GM12878 (cell line): ENCODE measurements at regions not wholly inside any gene's neighbourhood (a gene's known extent, or its start where the extent isn't known, plus 50 kb on each side); places are given as distances from the start of the nearest gene placed in this dataset.

ENCODE experiments used
- ATAC-seq: fragments of 200-7000 bp; cut with Tn5 transposase; 3 replicates; pipeline ENCODE4 v1.9.1; 2020; ENCODE audit warnings: mild to moderate bottlenecking, moderate library complexity
- BruUV-seq: library from RNA; stranded (reverse); fragments of 400-500 nt; replicated peaks from 2 replicates; lab custom pipeline; 2021; lab: Mats Ljungman, UMichigan
- CTCF ChIA-PET: fragments of 300-600 bp; sonication (Branson Sonifier 250); formaldehyde crosslinking; extraction: SDS; loops from one replicate; lab custom pipeline; 2021; ENCODE audit warnings: inconsistent platforms; lab: Yijun Ruan, JAX
- POLR2A ChIA-PET: fragments of 350-600 bp; formaldehyde crosslinking; extraction: SDS; loops from one replicate; lab custom pipeline; 2021; ENCODE audit warnings: inconsistent platforms; lab: Charles Lee
- RAD21 ChIA-PET: fragments of 300-600 bp; sonication (Branson Sonifier 250); formaldehyde crosslinking; loops from one replicate; lab custom pipeline; 2023; ENCODE audit warnings: antibody characterized with exemption; ENCODE audit not compliant: unreplicated experiment; lab: Charles Lee
- SMC1A ChIA-PET: fragments of 300-600 bp; sonication (Branson Sonifier 250); formaldehyde crosslinking; loops from one replicate; lab custom pipeline; 2023; ENCODE audit not compliant: unreplicated experiment, uncharacterized antibody; lab: Charles Lee
- DNase-seq: peaks from one replicate; pipeline ENCODE4 v3.0.0-alpha.2; 2011; ENCODE audit warnings: low read depth, low spot score
- FAIRE-seq: peaks from 3 replicates; lab custom pipeline; 2011; peaks lifted over from hg19 to GRCh38; lab: Jason Lieb, UNC
- H2AFZ ChIP-seq: 2 replicates; pipeline ENCODE4 v1.6.0; 2011; ENCODE audit warnings: low read depth, low read length, control low read depth; ENCODE audit not compliant: control insufficient read depth
- H3K27ac ChIP-seq: 2 replicates; pipeline ENCODE4 v1.5.1; 2011; ENCODE audit warnings: control low read depth; ENCODE audit not compliant: control insufficient read depth, insufficient read depth
- H3K27me3 ChIP-seq, 2 experiments: replicated peaks in 1 of 2; 2 replicates each; pipeline versions ENCODE4 v1.6.0 to v1.6.1; 2011; ENCODE audit warnings: low read length in 1 of 2; ENCODE audit not compliant: control insufficient read depth in 2 of 2, insufficient read depth in 2 of 2
- H3K36me3 ChIP-seq, 2 experiments: 2 replicates each; pipeline ENCODE4 v1.5.1; 2011; ENCODE audit warnings: low read length in 1 of 2; ENCODE audit not compliant: control insufficient read depth in 2 of 2, insufficient read depth in 2 of 2
- H3K4me1 ChIP-seq: 2 replicates; pipeline ENCODE4 v1.6.1; 2011; ENCODE audit warnings: mild to moderate bottlenecking, low read length, moderate library complexity, mixed read lengths; ENCODE audit not compliant: control insufficient read depth, insufficient read depth
- H3K4me2 ChIP-seq: 2 replicates; pipeline ENCODE4 v1.6.0; 2011; ENCODE audit warnings: control low read depth; ENCODE audit not compliant: control insufficient read depth, insufficient read depth
- H3K4me3 ChIP-seq: fragments of 200-600 bp; sonication (generic); 2 replicates; pipeline ENCODE4 v1.5.1; 2016
- H3K79me2 ChIP-seq: 2 replicates; pipeline ENCODE4 v1.6.0; 2011; ENCODE audit warnings: low read length; ENCODE audit not compliant: control insufficient read depth, insufficient read depth
- H3K9ac ChIP-seq: 2 replicates; pipeline ENCODE4 v1.8.0; 2011; ENCODE audit warnings: low read length, control low read depth, mixed read lengths; ENCODE audit not compliant: control insufficient read depth, insufficient read depth
- H3K9me3 ChIP-seq: replicated peaks from 3 replicates; pipeline ENCODE4 v1.5.1; 2011; ENCODE audit warnings: mild to moderate bottlenecking, low read length; ENCODE audit not compliant: control insufficient read depth, insufficient read depth
- H4K20me1 ChIP-seq: 2 replicates; pipeline ENCODE4 v1.6.0; 2011; ENCODE audit not compliant: control insufficient read depth, insufficient read depth
- BHLHE40 ChIP-seq, 2 experiments: fragments of 450-650 bp in 1 of 2; IDR thresholded peaks; 2 replicates each; pipeline ENCODE4 v1.6.1; 2011 to 2017; ENCODE audit warnings: low read depth in 2 of 2, borderline replicate concordance in 1 of 2, improper control_type of control experiment in 1 of 2, low read length in 1 of 2, mild to moderate bottlenecking in 1 of 2
- CEBPB ChIP-seq, 2 experiments: fragments of 150-350 bp in 1 of 2; IDR thresholded peaks; 2 replicates each; pipeline ENCODE4 v1.6.1; 2012 to 2014; ENCODE audit warnings: low read depth in 2 of 2, low read length in 2 of 2, borderline replicate concordance in 1 of 2, inconsistent platforms in 1 of 2
- CREM ChIP-seq: IDR thresholded peaks from 2 replicates; pipeline ENCODE4 v1.6.1; 2014; ENCODE audit warnings: antibody characterized with exemption, low read depth
- EGR1 ChIP-seq, 2 experiments: IDR thresholded peaks; 1 replicate in 1 of 2; 2 replicates in 1 of 2; pipeline ENCODE4 v1.6.1; 2011 to 2012; ENCODE audit warnings: low read depth in 2 of 2, low read length in 2 of 2, borderline replicate concordance in 1 of 2, mild to moderate bottlenecking in 1 of 2, moderate library complexity in 1 of 2
- MTA3 ChIP-seq: IDR thresholded peaks from 2 replicates; pipeline ENCODE4 v1.6.1; 2012; ENCODE audit warnings: low read length, inconsistent platforms, borderline replicate concordance
- NFIC ChIP-seq: IDR thresholded peaks from 2 replicates; pipeline ENCODE4 v1.6.1; 2012; ENCODE audit warnings: low read depth, mild to moderate bottlenecking, inconsistent platforms, low read length, moderate library complexity
- POLR2A ChIP-seq: IDR thresholded peaks from 2 replicates; pipeline ENCODE4 v1.6.1; 2011; ENCODE audit warnings: low read depth, mild to moderate bottlenecking, low read length
- RBBP5 ChIP-seq: fragments of 200-600 bp; sonication (generic); conservative IDR thresholded peaks from 2 replicates; pipeline ENCODE4 v1.6.1; 2016
- SMARCA5 ChIP-seq: fragments of 450-650 bp; IDR thresholded peaks from 2 replicates; pipeline ENCODE4 v1.6.1; 2017; ENCODE audit warnings: mild to moderate bottlenecking
- SP1 ChIP-seq: IDR thresholded peaks from one replicate; pipeline ENCODE4 v1.6.1; 2011; ENCODE audit warnings: low read depth, low read length
- SREBF1 ChIP-seq: IDR thresholded peaks from 2 replicates; pipeline ENCODE4 v1.6.1; 2012; ENCODE audit warnings: mild to moderate bottlenecking, low read length
- TCF7 ChIP-seq: IDR thresholded peaks from 2 replicates; pipeline ENCODE4 v1.6.1; 2014; ENCODE audit warnings: antibody characterized with exemption, borderline replicate concordance
- ZBTB33 ChIP-seq: fragments of 450-650 bp; IDR thresholded peaks from 2 replicates; pipeline ENCODE4 v1.6.1; 2017; ENCODE audit warnings: mild to moderate bottlenecking
- ZNF274 ChIP-seq: IDR thresholded peaks from one replicate; pipeline ENCODE4 v1.8.0; 2011; ENCODE audit not compliant: insufficient read length, insufficient read depth
- ZZZ3 ChIP-seq: IDR thresholded peaks from 2 replicates; pipeline ENCODE4 v1.6.1; 2011; ENCODE audit warnings: low read depth; ENCODE audit not compliant: control insufficient read depth, insufficient read length
- WGBS: methylation state at CpG from one replicate; pipeline ENCODE4 v1.1.6; 2016; ENCODE audit warnings: low lambda C conversion rate; ENCODE audit not compliant: insufficient replicate concordance, insufficient coverage; ENCODE audit errors: missing lambda C conversion rate; 5-methylcytosine and 5-hydroxymethylcytosine counted together
- in situ Hi-C: fragments of 300-500 bp; cut with MboI; formaldehyde crosslinking; loops from 9 replicates; pipeline ENCODE4 v1.14.3; 2018; ENCODE audit warnings: mixed read lengths
- intact Hi-C: fragments of 100-400 bp; cut with micrococcal nuclease; formaldehyde crosslinking; loops from one replicate; pipeline ENCODE4 v1.14.2; 2022; ENCODE audit not compliant: unreplicated experiment
- TF ChIP-seq, protein P1 (sequence below): fragments of 450-650 bp; IDR thresholded peaks from 2 replicates; pipeline ENCODE4 v1.6.1; 2017; ENCODE audit warnings: antibody characterized with exemption, mild to moderate bottlenecking, moderate library complexity

DNA sequence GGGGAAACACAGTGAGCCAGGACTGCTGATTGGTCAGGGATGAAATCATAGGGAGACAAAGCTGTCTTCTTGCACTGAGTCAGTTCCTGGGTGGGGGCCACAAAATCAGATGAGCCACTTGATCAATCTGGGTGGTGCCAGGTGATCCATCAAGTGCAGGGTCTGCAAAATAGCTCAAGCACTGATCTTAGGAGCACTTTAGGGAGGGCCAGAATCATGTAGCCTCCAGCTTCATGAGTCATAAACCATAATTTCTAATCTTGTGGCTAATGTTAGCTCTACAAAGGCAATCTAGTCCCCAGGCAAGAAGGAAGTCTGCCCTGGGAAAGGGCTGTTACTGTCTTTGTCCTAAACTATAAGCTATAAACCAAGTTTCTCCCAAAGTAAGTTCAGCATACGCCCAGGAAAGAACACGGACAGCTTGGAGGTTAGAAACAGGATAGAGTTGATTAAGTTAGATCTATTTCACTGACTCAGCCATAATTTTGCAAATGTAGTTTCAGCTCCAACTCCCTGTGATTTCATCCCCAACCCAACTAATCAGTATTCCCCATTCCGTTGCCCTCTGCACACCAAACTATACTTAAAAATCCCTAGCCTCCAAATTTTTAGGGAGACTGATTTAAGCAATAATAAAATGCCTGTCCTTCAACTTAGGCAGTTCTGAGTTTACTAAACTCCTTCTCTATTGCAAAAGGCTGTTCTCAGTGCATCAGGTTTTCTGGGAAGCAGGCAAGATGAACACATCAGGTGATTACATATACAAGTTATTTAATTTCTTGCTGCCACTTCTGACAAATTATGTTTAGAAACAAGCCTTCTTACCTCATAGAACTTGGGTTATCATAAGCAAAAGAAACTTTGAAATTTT lies 226.9 kb upstream of the SPOPL start:
- no peaks in the 10 kb centered on the region for H4K20me1 ChIP-seq
- H3K79me2 ChIP-seq, result no peaks in the 10 kb centered on the region
- no peak overlapping the region for H3K9ac ChIP-seq
- ChIA-PET CTCF (interaction anchor here (0.7 to 1.0 kb wide), 3 partner anchors 8 to 17 kb away, joined by 3 read pairs; no protein-coding TSS in a partner anchor), POLR2A (no interaction called here), RAD21 (interaction anchor here (0.9 kb wide), 1 partner anchor 24 kb away, joined by 3 read pairs; no protein-coding TSS in a partner anchor), SMC1A (interaction anchor here (1.1 kb wide), 1 partner anchor 26 kb away, joined by 3 read pairs; no protein-coding TSS in a partner anchor)
- H3K4me3 ChIP-seq, result no peak overlapping the region
- ATAC-seq, result no peak
- H3K27me3 ChIP-seq, result no peaks in the 10 kb centered on the region
- in situ Hi-C loops (no loop called here), intact Hi-C loops (no loop called here)
- H3K27ac ChIP-seq, result no peak overlapping the region
- H3K4me2 ChIP-seq, result no peak overlapping the region
- 45% methylated on average over 3 of the region's 3 CpGs for WGBS
- H3K9me3 ChIP-seq, result no peaks in the 10 kb centered on the region; the same call in 2 of the 3 replicates
- no peak for FAIRE-seq
- no peak for TF ChIP-seq ZNF274
- TF ChIP-seq SMARCA5, result no peak
- no peak for TF ChIP-seq SP1
- TF ChIP-seq SREBF1, result no peak
- TF ChIP-seq ZBTB33, result no peak
- TF ChIP-seq BHLHE40 (IDR thresholded peaks at IDR 0.05; ENCODE audit: borderline replicate concordance in 1 of 2, low read depth in 2 of 2, low read length in 1 of 2), result no peak
- no peak for TF ChIP-seq POLR2A
- no peak for TF ChIP-seq CREM
- no peak for TF ChIP-seq NFIC
- TF ChIP-seq, protein P1, sequence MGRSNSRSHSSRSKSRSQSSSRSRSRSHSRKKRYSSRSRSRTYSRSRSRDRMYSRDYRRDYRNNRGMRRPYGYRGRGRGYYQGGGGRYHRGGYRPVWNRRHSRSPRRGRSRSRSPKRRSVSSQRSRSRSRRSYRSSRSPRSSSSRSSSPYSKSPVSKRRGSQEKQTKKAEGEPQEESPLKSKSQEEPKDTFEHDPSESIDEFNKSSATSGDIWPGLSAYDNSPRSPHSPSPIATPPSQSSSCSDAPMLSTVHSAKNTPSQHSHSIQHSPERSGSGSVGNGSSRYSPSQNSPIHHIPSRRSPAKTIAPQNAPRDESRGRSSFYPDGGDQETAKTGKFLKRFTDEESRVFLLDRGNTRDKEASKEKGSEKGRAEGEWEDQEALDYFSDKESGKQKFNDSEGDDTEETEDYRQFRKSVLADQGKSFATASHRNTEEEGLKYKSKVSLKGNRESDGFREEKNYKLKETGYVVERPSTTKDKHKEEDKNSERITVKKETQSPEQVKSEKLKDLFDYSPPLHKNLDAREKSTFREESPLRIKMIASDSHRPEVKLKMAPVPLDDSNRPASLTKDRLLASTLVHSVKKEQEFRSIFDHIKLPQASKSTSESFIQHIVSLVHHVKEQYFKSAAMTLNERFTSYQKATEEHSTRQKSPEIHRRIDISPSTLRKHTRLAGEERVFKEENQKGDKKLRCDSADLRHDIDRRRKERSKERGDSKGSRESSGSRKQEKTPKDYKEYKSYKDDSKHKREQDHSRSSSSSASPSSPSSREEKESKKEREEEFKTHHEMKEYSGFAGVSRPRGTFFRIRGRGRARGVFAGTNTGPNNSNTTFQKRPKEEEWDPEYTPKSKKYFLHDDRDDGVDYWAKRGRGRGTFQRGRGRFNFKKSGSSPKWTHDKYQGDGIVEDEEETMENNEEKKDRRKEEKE, result no peak
- TF ChIP-seq RBBP5, result no peak
- TF ChIP-seq ZZZ3, result no peak
- TF ChIP-seq EGR1 (IDR thresholded peaks at IDR 0.05; ENCODE audit: borderline replicate concordance in 1 of 2, low read depth in 2 of 2, low read length in 2 of 2), result no peak
- no peak for TF ChIP-seq MTA3
- no peak for TF ChIP-seq TCF7
- no peak for TF ChIP-seq CEBPB (IDR thresholded peaks at IDR 0.05; ENCODE audit: borderline replicate concordance in 1 of 2, low read depth in 2 of 2, low read length in 2 of 2)
- BruUV-seq, result no TSS peak
- no peak overlapping the region for H2AFZ ChIP-seq
- DNase-seq, result no peak
- H3K4me1 ChIP-seq, result no peaks in the 10 kb centered on the region
- H3K36me3 ChIP-seq, result no peaks in the 10 kb centered on the region; a peak in 1 of 4 replicates
